PC-3 (cell line): ENCODE measurements at regions not wholly inside any gene's neighbourhood (a gene's known extent, or its start where the extent isn't known, plus 50 kb on each side); places are given as distances from the start of the nearest gene placed in this dataset.

Experiments
- ATAC-seq: fragments of 200-7000 bp; cut with Tn5 transposase; 2 replicates; pipeline ENCODE4 v1.9.1; 2020; ENCODE audit warnings: mild to moderate bottlenecking, moderate library complexity
- BruUV-seq: library from RNA; stranded (reverse); fragments of 400-500 nt; replicated peaks from 2 replicates; lab custom pipeline; 2021; lab: Mats Ljungman, UMichigan
- CTCF ChIA-PET: fragments of 300-600 bp; sonication (Branson Sonifier 250); formaldehyde crosslinking; loops from one replicate; lab custom pipeline; 2022; ENCODE audit warnings: antibody characterized with exemption; lab: Charles Lee
- POLR2A ChIA-PET: fragments of 300-600 bp; sonication (Branson Sonifier 250); formaldehyde crosslinking; loops from one replicate; lab custom pipeline; 2022; ENCODE audit warnings: antibody characterized with exemption; ENCODE audit not compliant: unreplicated experiment; lab: Charles Lee
- DNase-seq: peaks from one replicate; pipeline ENCODE4 v3.0.0-alpha.2; 2015
- H2AFZ ChIP-seq: fragments of 300-600 bp; sonication (generic); 2 replicates; pipeline ENCODE4 v1.6.0; 2016; ENCODE audit warnings: antibody characterized with exemption, low read length
- H3F3A ChIP-seq: fragments of 300-600 bp; sonication (generic); one replicate; pipeline ENCODE4 v1.6.0; 2017; ENCODE audit warnings: antibody characterized with exemption, low read length, control low read depth, mild to moderate bottlenecking; ENCODE audit not compliant: unreplicated experiment
- H3K27ac ChIP-seq: fragments of 300-600 bp; sonication (generic); 2 replicates; pipeline ENCODE4 v1.5.1; 2016; ENCODE audit warnings: mild to moderate bottlenecking, low read length
- H3K27me3 ChIP-seq: fragments of 300-600 bp; sonication (generic); 2 replicates; pipeline ENCODE4 v1.6.1; 2016; ENCODE audit warnings: low read length, mixed read lengths
- H3K36me3 ChIP-seq: fragments of 300-600 bp; sonication (generic); 2 replicates; pipeline ENCODE4 v1.6.1; 2016; ENCODE audit warnings: low read depth, mixed run types, low read length, mixed read lengths
- H3K4me1 ChIP-seq: fragments of 300-600 bp; sonication (generic); 2 replicates; pipeline ENCODE4 v1.5.1; 2016; ENCODE audit warnings: low read length; ENCODE audit not compliant: insufficient read depth
- H3K4me2 ChIP-seq: fragments of 300-600 bp; sonication (generic); 2 replicates; pipeline ENCODE4 v1.6.0; 2016; ENCODE audit warnings: low read length
- H3K4me3 ChIP-seq: fragments of 300-600 bp; sonication (generic); 2 replicates; pipeline ENCODE4 v1.5.1; 2016; ENCODE audit warnings: mild to moderate bottlenecking, low read length, mixed read lengths
- H3K79me2 ChIP-seq: fragments of 300-600 bp; sonication (generic); 2 replicates; pipeline ENCODE4 v1.6.1; 2017; ENCODE audit warnings: low read length, mixed read lengths
- H3K9ac ChIP-seq: fragments of 300-600 bp; sonication (generic); 2 replicates; pipeline ENCODE4 v1.6.0; 2016; ENCODE audit warnings: mild to moderate bottlenecking, low read length
- H3K9me2 ChIP-seq: fragments of 300-600 bp; sonication (generic); replicated peaks from 2 replicates; pipeline ENCODE4 v1.6.1; 2016; ENCODE audit warnings: mixed run types, low read length, mixed read lengths
- H3K9me3 ChIP-seq: fragments of 300-600 bp; sonication (generic); 2 replicates; pipeline ENCODE4 v1.6.1; 2016; ENCODE audit warnings: low read length, mixed read lengths
- H4K20me1 ChIP-seq: fragments of 300-600 bp; sonication (generic); 2 replicates; pipeline ENCODE4 v1.6.1; 2016; ENCODE audit warnings: low read length, mixed read lengths
- CTCF ChIP-seq: fragments of 300-600 bp; sonication (generic); conservative IDR thresholded peaks from 2 replicates; pipeline ENCODE4 v1.5.1; 2017; ENCODE audit warnings: antibody characterized with exemption, low read depth, mild to moderate bottlenecking, low read length
- EZH2 ChIP-seq: fragments of 300-600 bp; sonication (generic); IDR thresholded peaks from one replicate; pipeline ENCODE4 v1.6.1; 2017; ENCODE audit warnings: antibody characterized with exemption, mild to moderate bottlenecking, low read length; ENCODE audit not compliant: unreplicated experiment
- EZH2phosphoT487 ChIP-seq: fragments of 300-600 bp; sonication (generic); IDR thresholded peaks from 2 replicates; pipeline ENCODE4 v1.6.1; 2018; ENCODE audit warnings: mild to moderate bottlenecking, antibody characterized with exemption, low read length, borderline replicate concordance
- intact Hi-C: fragments of 100-400 bp; cut with micrococcal nuclease; formaldehyde crosslinking; loops from 2 replicates; pipeline ENCODE4 v1.9.0; 2023

- POLR2A ChIA-PET: interaction anchor here (0.6 kb wide), 1 partner anchor 278 kb away, joined by 3 read pairs; no protein-coding TSS in a partner anchor
- Histone ChIP-seq H3K27ac (no peak overlapping the region), H3K9me3 (no peaks in the 10 kb centered on the region), H3K9ac (no peak overlapping the region), H3K27me3 (no peaks in the 10 kb centered on the region), H3K9me2 (no peaks in the 10 kb centered on the region), H3K79me2 (no peaks in the 10 kb centered on the region), H4K20me1 (no peaks in the 10 kb centered on the region), H2AFZ (no peak overlapping the region), H3K4me1 (peaks cover 10% of the 10 kb centered on the region), H3F3A (no peaks in the 10 kb centered on the region), H3K4me3 (no peak overlapping the region), H3K36me3 (no peaks in the 10 kb centered on the region), H3K4me2 (no peak overlapping the region)
- CTCF ChIA-PET: no interaction called here
- ATAC-seq: no peak
- TF ChIP-seq EZH2phosphoT487: no peak
- TF ChIP-seq EZH2: no peak
- no peak for TF ChIP-seq CTCF
- DNase-seq: no peak
- BruUV-seq: no TSS peak
- intact Hi-C loops: no loop called here
Observed at GRCh38 chr12:98405805-98406366, 109.5 kb upstream of the TMPO start.

- Histone ChIP-seq H3K4me3 (no peak overlapping the region), H3K4me1 (peaks cover 10% of the 10 kb centered on the region), H3K4me2 (no peak overlapping the region), H3K36me3 (no peaks in the 10 kb centered on the region), H3K9me2 (no peaks in the 10 kb centered on the region), H4K20me1 (no peaks in the 10 kb centered on the region), H3K27me3 (no peaks in the 10 kb centered on the region), H3K9ac (no peak overlapping the region), H3K27ac (no peak overlapping the region), H3K9me3 (no peaks in the 10 kb centered on the region), H3K79me2 (no peaks in the 10 kb centered on the region), H3F3A (no peaks in the 10 kb centered on the region), H2AFZ (no peak overlapping the region)
- no TSS peak for BruUV-seq
- no peak for ATAC-seq
- ChIA-PET POLR2A (no interaction called here), CTCF (no interaction called here)
- TF ChIP-seq EZH2phosphoT487 (no peak), CTCF (no peak), EZH2 (no peak)
- DNase-seq: no peak
- intact Hi-C loops: no loop called here
Observed at GRCh38 chr12:98406378-98406777, 109.0 kb upstream of the TMPO start.

GRCh38 chr12:98408681-98409080 lies 106.7 kb upstream of the TMPO start:
- ATAC-seq: no peak
- Histone ChIP-seq H3K4me2 (no peak overlapping the region), H3K36me3 (no peaks in the 10 kb centered on the region), H3K9me2 (no peaks in the 10 kb centered on the region), H3K27ac (no peak overlapping the region), H3K9me3 (no peaks in the 10 kb centered on the region), H3K27me3 (no peaks in the 10 kb centered on the region), H3K4me3 (no peak overlapping the region), H3K4me1 (no peaks in the 10 kb centered on the region), H3F3A (no peaks in the 10 kb centered on the region), H4K20me1 (no peaks in the 10 kb centered on the region), H3K79me2 (no peaks in the 10 kb centered on the region), H3K9ac (no peak overlapping the region), H2AFZ (no peak overlapping the region)
- no peak for DNase-seq
- TF ChIP-seq EZH2 (no peak), EZH2phosphoT487 (no peak), CTCF (no peak)
- CTCF ChIA-PET: no interaction called here
- POLR2A ChIA-PET: no interaction called here
- intact Hi-C loops: no loop called here
- BruUV-seq: no TSS peak
